ENCODE measurements at regions not wholly inside any gene's neighbourhood (a gene's known extent, or its start where the extent isn't known, plus 50 kb on each side); places are given as distances from the start of the nearest gene placed in this dataset.
A peak's percentile ranks its signal among the peaks of the same experiment; 100 is the strongest.

- POLR2A ChIA-PET: no interaction called here
These were observed 51.3 kb upstream of the CADM1 start for GRCh38 chr11:115555336-115556090.

More at GRCh38 chr11:115555336-115556090, 51.3 kb upstream of the CADM1 start:
- no TSS peak for BruUV-seq (replicated peaks)
- Histone ChIP-seq H3K79me2 (ENCODE audit: insufficient read depth, low read length) (no peaks in the 10 kb centered on the region), H3K4me2 (ENCODE audit: low read depth, low read length) (no peak overlapping the region), H3K27me3 (ENCODE audit: control insufficient read depth in 1 of 2, insufficient read depth in 2 of 2, low read length in 2 of 2) (no peaks in the 10 kb centered on the region), H3K9ac (ENCODE audit: insufficient read depth, low read depth, low read length) (no peak overlapping the region), H3K4me1 (ENCODE audit: insufficient read depth, low read length) (peaks cover 27% of the 10 kb centered on the region), H3K36me3 (replicated peaks in 1 of 2; ENCODE audit: control insufficient read depth in 1 of 2, insufficient read depth in 2 of 2, low read length in 2 of 2) (no peaks in the 10 kb centered on the region), H2AFZ (ENCODE audit: low read length) (no peak overlapping the region), H4K20me1 (ENCODE audit: insufficient read depth, low read length) (no peaks in the 10 kb centered on the region), H3K9me3 (ENCODE audit: low read length) (no peaks in the 10 kb centered on the region), H3K4me3 (replicated peaks in 1 of 3; ENCODE audit: insufficient read depth in 1 of 3, low read depth in 2 of 3, low read length in 3 of 3) (no peak overlapping the region), H3K27ac (ENCODE audit: extremely low read length, insufficient read depth, low read length) (no peak overlapping the region)
- peak; percentile 14 for DNase-seq (ENCODE audit: low spot score)
- WGBS (ENCODE audit: low lambda C conversion rate): 26% methylated on average over 3 of the region's 3 CpGs
- ATAC-seq: no peak; the same call in 1 of the 3 replicates
- in situ Hi-C loops (cut with HindIII; ENCODE audit: extremely low pct_ligation_motif_present, low pct_unique_long_range_greater_than_20kb): no loop called here
- FAIRE-seq: no peak
- intact Hi-C loops (cut with micrococcal nuclease; ENCODE audit: unreplicated experiment): no loop called here
- TF ChIP-seq ATF7 (IDR thresholded peaks at IDR 0.05) (0 out of 2 replicates have a peak, but pooled peaks have one; percentile 25), ATF7 (CRISPR knock-in tag; IDR thresholded peaks at IDR 0.05) (no peak), CAMTA2 (CRISPR knock-in tag; IDR thresholded peaks at IDR 0.05; ENCODE audit: borderline replicate concordance) (no peak), HNF4A (CRISPR knock-in tag; IDR thresholded peaks at IDR 0.05) (peak; percentile 40; the same call in 1 of the 2 replicates), NCOA1 (CRISPR knock-in tag; IDR thresholded peaks at IDR 0.05) (no peak), ZFX (CRISPR knock-in tag; IDR thresholded peaks at IDR 0.05; ENCODE audit: low read depth) (0 out of 2 replicates have a peak, but pooled peaks have one; percentile 22), RARA (CRISPR knock-in tag; IDR thresholded peaks at IDR 0.05) (peak; percentile 70)
- CTCF ChIA-PET (ENCODE audit: low intra/inter-chr PET ratio, low total read pairs): no interaction called here

Small RNAs in the stretch of these regions (small RNA-seq; reads per million reads assigned to genes)
- 0 reads per million in 3 experiments for gene AP000770.2 (ENCODE audit: insufficient read depth in 2 of 3, insufficient read length in 3 of 3, low read depth in 2 of 3, low replicate concordance in 1 of 3)
- gene RF01210 (ENCODE audit: insufficient read depth in 2 of 3, insufficient read length in 3 of 3, low read depth in 2 of 3, low replicate concordance in 1 of 3): 0 reads per million in 3 experiments
- 0 reads per million in 3 experiments for gene RPL12P46 (ENCODE audit: insufficient read depth in 2 of 3, insufficient read length in 3 of 3, low read depth in 2 of 3, low replicate concordance in 1 of 3)

Measured in HepG2 (cell line).